GM21390 (cell line): ENCODE measurements at regions not wholly inside any gene's neighbourhood (a gene's known extent, or its start where the extent isn't known, plus 50 kb on each side); places are given as distances from the start of the nearest gene placed in this dataset.
"Not testable (repeated sequence)": the region's sequence is repeated elsewhere in the genome, so short reads cannot be mapped to it uniquely, and the experiment has no call there.

ENCODE experiments used
- ATAC-seq: cut with Tn5 transposase; IDR thresholded peaks from one replicate; pipeline ENCODE4 v1.9.1; 2021; ENCODE audit not compliant: unreplicated experiment

DNA sequence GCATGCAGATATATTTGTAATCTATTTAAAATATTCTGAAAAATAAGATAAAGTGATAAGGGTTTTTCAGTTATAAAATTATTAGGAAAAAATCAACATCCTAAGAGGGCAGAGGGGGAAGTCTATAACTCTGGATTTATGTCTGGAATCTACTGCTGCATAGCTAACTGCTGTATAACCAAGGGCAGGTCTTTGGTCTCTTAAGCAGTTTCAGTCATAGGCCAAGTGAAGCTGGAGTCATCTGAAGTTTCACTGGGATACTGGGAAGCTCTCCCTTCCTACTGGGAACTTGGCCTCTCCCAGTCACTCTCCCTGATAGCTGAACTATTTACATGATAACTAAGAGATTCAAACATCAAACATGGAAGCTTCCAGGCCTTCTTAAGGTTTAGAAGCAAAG, 1409.9 kb upstream of the PCDH7 start:
- no peak for ATAC-seq

- no peak for ATAC-seq
These were observed 1408.9 kb upstream of the PCDH7 start for GRCh38 chr4:29311247-29311646.

GRCh38 chr4:29319663-29320340, 1400.4 kb upstream of the PCDH7 start:
- no peak for ATAC-seq

- ATAC-seq: no peak
These were observed 1399.1 kb upstream of the PCDH7 start for GRCh38 chr4:29320947-29321620.

GRCh38 chr4:29326004-29326403, 1394.2 kb upstream of the PCDH7 start:
- no peak for ATAC-seq

DNA sequence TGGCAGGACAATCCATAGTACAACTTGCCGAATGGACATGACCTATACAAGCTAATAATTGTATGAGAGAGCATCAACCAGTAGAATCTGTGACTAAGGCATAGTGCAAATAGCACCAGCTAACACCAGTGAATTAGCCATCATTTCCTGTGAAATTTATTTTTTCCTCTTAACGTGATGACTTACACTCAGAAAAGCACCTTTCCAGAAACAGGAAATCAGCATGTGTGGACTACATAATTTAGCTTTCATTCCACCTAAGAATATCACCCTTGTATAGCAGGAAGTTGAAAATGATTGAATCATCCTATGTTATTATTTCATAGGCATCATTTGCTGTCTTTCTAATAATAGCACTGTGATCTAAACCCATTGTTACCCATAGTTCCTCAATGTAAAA, 1393.4 kb upstream of the PCDH7 start:
- no peak for ATAC-seq

GRCh38 chr4:29336861-29337260, 1383.3 kb upstream of the PCDH7 start:
- ATAC-seq: no peak

DNA sequence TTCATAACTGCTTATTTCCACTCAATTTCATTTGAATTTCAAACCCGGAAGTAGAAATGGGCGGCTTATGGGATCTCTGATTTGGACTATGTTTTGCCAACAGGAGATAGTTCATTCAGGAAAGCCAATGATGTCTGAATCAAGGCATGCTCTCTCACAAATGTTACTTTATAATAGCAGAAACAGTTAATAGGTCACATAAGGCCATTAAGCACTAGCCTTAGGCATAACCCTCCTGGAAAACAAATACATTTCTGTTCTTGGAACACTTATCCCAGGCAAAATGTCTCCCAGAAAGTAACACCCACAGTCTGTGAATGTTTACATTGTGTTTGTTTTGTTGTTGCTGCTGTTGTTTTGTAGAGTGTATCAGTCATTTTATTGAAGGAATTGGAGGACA, 1347.2 kb upstream of the PCDH7 start:
- ATAC-seq: no peak

GRCh38 chr4:29375716-29376115, 1344.5 kb upstream of the PCDH7 start:
- ATAC-seq: no peak

- ATAC-seq: not testable (repeated sequence)
These were observed 1341.9 kb upstream of the PCDH7 start for GRCh38 chr4:29378237-29378636.

- ATAC-seq: no peak
These were observed 1329.2 kb upstream of the PCDH7 start for GRCh38 chr4:29390921-29391320.

DNA sequence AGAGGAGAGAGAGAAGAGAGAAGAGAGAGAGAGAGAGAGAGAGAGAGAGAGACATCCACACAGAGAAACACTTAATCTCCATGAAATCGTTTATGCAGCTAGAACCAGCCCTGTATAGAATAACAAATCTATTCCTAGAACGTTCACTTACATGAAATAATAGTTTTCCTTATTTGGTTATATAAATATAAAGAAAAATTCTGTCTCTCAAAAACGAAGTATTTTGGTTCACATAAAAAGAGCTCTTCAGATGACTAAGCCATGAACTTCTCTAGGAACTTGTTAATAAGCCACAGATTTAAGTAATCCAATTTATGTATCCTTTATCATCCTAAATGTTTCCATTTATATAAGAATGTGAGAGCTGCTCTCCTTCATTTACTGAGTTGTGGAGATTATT, 1315.1 kb upstream of the PCDH7 start:
- ATAC-seq: no peak

DNA sequence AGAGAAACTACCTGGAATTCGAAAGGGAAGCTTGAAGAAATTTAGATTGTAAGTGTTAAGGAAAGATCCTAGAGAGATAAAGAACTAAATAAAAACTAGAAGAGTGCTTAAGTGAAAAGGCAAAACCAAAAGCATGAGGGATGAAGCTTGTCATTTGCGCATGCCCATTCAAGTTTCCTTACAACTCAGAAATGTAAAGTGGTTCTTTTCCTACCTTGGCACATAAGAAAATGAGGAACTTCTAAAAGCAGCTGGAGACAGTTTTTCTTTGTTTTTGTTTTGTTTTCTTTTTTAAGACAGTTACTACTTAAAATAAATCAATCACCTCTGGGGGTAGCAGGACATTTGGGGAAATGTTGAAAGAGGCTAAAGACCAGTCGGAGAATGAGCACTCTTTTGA, 1304.4 kb upstream of the PCDH7 start:
- ATAC-seq: no peak

- ATAC-seq: no peak
These were observed 1296.1 kb upstream of the PCDH7 start for GRCh38 chr4:29423836-29424721.

- ATAC-seq: no peak
These were observed 1266.8 kb upstream of the PCDH7 start for GRCh38 chr4:29453303-29453820.

DNA sequence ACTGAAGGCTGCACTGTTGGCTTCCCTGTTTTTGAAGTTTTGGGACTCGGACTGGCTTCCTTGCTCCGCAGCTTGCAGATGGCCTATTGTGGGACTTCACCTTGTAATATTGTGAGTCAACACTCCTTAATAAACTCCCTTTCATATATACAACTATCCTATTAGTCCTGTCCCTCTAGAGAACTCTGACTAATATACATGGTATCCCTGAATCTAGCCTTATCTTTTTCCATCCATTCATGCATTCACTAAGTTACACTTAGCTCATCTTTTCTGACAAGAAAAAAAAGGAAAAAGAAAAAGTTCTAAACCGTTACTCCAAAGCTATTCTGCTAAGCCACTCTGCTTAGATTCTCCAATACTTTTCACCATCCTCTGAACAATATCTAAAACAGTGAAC, 1260.2 kb upstream of the PCDH7 start:
- ATAC-seq: no peak

DNA sequence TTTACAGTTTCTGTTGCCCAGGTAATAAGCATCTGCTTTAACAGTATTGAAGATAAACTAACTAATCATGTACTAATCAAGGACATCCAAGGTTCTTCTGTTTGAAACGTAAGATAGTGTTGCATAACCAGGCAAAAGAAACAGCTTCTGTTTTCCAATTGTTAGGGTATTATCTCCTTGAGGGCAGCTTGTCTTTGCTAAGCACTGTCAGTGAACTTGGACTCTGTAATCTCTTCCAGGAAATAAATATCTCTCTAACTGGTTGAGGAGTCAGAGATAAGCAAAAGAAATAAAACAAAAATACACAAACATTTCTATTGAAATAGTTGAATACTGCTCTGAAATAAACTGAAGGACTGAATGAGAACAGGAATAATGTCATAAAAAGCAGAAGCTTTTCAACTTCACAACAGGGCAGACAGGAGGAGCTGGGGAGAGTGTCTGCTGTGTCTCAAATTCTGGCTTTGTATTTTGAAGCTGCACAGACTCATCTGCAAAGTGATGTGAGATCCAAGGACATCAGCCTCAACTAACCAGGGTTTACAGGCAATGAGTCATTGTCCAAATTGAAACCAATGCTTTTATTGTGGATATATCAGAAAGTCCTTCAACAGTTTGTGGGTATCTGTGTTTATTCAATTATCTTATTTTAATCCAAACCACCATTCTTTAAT, 1253.0 kb upstream of the PCDH7 start:
- ATAC-seq: no peak
